Esophagus muscularis mucosa (tissue), 4 donors: ENCODE measurements at regions not wholly inside any gene's neighbourhood (a gene's known extent, or its start where the extent isn't known, plus 50 kb on each side); places are given as distances from the start of the nearest gene placed in this dataset.
A peak's percentile ranks its signal among the peaks of the same experiment; 100 is the strongest.

Experiments used
- DNase-seq: peaks from one replicate; pipeline ENCODE4 v3.0.0-alpha.2; 2017; ENCODE audit errors: extremely low spot score
- H3K27ac ChIP-seq, 4 donors: fragments of 200-600 bp; sonication (generic); replicated peaks in 1 of 4; 1 replicate in 3 of 4; 2 replicates in 1 of 4; pipeline ENCODE4 v1.5.1; 2016 to 2019; ENCODE audit warnings: mild to moderate bottlenecking in 1 of 4
- H3K27me3 ChIP-seq, 4 donors: fragments of 200-600 bp; sonication (generic); one replicate each; pipeline versions ENCODE4 v1.5.1 to v1.6.0; 2016 to 2019
- H3K36me3 ChIP-seq, 4 donors: fragments of 200-600 bp; sonication (generic); one replicate each; pipeline ENCODE4 v1.5.1; 2016 to 2019
- H3K4me1 ChIP-seq, 4 donors: fragments of 200-600 bp; sonication (generic); one replicate each; pipeline ENCODE4 v1.5.1; 2016 to 2019
- H3K4me3 ChIP-seq, 4 donors: fragments of 200-600 bp; sonication (generic); 1 replicate in 2 of 4; 2 replicates in 2 of 4; pipeline ENCODE4 v1.5.1; 2016 to 2019; ENCODE audit warnings: mild to moderate bottlenecking in 4 of 4, moderate library complexity in 1 of 4
- H3K9me3 ChIP-seq, 4 donors: fragments of 200-600 bp; sonication (generic); 1 replicate in 3 of 4; 2 replicates in 1 of 4; pipeline ENCODE4 v1.5.1; 2016 to 2019
- EP300 ChIP-seq: sonication (generic); formaldehyde crosslinking; IDR thresholded peaks from one replicate; pipeline ENCODE4 v1.6.1; 2017; ENCODE audit warnings: antibody characterized with exemption
- POLR2A ChIP-seq: fragments of 450-650 bp; IDR thresholded peaks from one replicate; pipeline ENCODE4 v1.6.1; 2017; ENCODE audit warnings: antibody characterized with exemption, moderate library complexity, mild to moderate bottlenecking, low read depth
- POLR2AphosphoS5 ChIP-seq, 2 donors: sonication (generic); formaldehyde crosslinking; IDR thresholded peaks; one replicate each; pipeline ENCODE4 v1.6.1; 2017; ENCODE audit warnings: antibody characterized with exemption in 2 of 2
- WGBS: methylation state at CpG from one replicate; pipeline ENCODE4 v1.1.5; 2018; 5-methylcytosine and 5-hydroxymethylcytosine counted together
- intact Hi-C: fragments of 100-400 bp; cut with DNase I; formaldehyde crosslinking; loops from one replicate; pipeline ENCODE4 v1.15.1; 2023
- TF ChIP-seq, protein P1 (sequence below), 3 experiments: fragments of 200-600 bp in 2 of 3; fragments of 450-650 bp in 1 of 3; sonication (generic) in 2 of 3; IDR thresholded peaks; one replicate each; pipeline ENCODE4 v1.5.1; 2017 to 2019; ENCODE audit warnings: antibody characterized with exemption in 3 of 3, mild to moderate bottlenecking in 2 of 3, moderate library complexity in 1 of 3

DNA sequence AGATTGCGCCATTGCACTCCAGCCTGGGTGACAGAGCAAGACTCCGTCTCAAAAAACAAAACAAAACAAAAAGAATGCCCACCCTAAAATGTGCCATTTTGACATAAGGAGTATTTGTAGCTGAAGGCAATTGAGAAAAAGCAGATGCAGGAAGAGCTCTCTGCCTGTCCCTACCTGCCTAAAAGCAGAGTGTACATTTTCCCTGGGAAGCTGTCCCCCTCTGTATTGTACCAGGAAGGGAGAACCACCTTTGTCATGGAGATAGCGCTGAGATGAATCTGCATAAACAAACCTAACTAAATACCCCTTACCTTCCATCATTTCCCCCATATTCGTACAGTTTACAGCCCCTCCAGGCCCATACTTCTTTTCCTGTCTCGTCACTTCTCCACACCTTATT is 94.4 kb upstream of the SLC45A1 start:
- Histone ChIP-seq H3K27me3 (no peaks in the 10 kb centered on the region), H3K9me3 (no peaks in the 10 kb centered on the region), H3K27ac (no peak overlapping the region), H3K4me3 (no peak overlapping the region), H3K36me3 (no peaks in the 10 kb centered on the region), H3K4me1 (peaks cover 0 to 7% (median 4%) of the 10 kb centered on the region in 4 donors)
- intact Hi-C loops: no loop called here
- 92% methylated on average over 5 of the region's 5 CpGs for WGBS
- no peak for DNase-seq
- TF ChIP-seq POLR2AphosphoS5 (IDR thresholded peaks at IDR 0.05) (no peak), EP300 (no peak)
- TF ChIP-seq, protein P1, sequence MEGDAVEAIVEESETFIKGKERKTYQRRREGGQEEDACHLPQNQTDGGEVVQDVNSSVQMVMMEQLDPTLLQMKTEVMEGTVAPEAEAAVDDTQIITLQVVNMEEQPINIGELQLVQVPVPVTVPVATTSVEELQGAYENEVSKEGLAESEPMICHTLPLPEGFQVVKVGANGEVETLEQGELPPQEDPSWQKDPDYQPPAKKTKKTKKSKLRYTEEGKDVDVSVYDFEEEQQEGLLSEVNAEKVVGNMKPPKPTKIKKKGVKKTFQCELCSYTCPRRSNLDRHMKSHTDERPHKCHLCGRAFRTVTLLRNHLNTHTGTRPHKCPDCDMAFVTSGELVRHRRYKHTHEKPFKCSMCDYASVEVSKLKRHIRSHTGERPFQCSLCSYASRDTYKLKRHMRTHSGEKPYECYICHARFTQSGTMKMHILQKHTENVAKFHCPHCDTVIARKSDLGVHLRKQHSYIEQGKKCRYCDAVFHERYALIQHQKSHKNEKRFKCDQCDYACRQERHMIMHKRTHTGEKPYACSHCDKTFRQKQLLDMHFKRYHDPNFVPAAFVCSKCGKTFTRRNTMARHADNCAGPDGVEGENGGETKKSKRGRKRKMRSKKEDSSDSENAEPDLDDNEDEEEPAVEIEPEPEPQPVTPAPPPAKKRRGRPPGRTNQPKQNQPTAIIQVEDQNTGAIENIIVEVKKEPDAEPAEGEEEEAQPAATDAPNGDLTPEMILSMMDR (IDR thresholded peaks at IDR 0.05): no peak

DNA sequence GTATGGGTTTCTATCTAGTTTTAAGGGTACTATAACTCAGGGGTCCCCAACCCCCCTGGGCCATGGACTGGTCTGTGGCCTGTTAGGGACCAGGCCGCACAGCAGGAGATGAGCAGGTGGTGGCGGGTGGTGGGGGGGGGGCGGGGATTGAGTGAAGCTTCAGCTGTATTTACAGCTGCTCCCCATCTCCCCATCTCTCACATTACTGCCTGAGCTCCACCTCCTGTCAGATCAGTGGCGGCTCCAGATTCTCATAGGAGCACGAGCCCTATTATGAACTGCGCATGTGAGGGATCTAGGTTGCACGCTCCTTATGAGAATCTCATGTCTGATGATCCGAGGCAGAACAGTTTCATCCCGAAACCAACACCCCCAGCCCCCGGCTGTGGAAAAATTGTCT is 95.1 kb upstream of the SLC45A1 start:
- no peak overlapping the region for H3K4me3 ChIP-seq
- intact Hi-C loops: no loop called here
- DNase-seq: no peak
- peaks cover under 1 to 15% (median 11%) of the 10 kb centered on the region in 4 donors for H3K4me1 ChIP-seq
- TF ChIP-seq POLR2AphosphoS5 (IDR thresholded peaks at IDR 0.05): no peak
- TF ChIP-seq, protein P1 (IDR thresholded peaks at IDR 0.05): no peak
- TF ChIP-seq POLR2A: no peak
- TF ChIP-seq EP300: no peak
- H3K27ac ChIP-seq: no peak overlapping the region
- H3K27me3 ChIP-seq: no peaks in the 10 kb centered on the region
- WGBS: 93% methylated on average over 9 of the region's 10 CpGs
- H3K36me3 ChIP-seq: no peaks in the 10 kb centered on the region
- H3K9me3 ChIP-seq: no peaks in the 10 kb centered on the region

DNA sequence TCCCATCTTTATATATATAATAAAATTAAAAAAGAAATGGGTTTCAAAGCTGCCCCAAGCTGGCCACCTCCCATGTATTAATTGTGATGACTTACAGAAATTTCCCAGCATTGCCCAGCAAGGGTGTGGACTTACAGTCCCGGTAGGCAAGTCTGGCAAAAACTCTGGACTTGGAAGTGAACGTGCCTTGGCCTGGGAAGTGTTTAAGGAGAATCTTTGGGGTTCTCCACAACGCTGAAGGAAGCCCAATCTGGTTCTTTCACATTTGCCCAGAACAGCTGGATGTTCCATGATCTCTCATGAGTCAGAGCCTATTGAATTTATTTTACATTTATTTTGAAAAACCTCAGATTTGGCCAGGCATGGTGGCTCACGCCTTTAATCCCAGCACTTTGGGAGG is 98.4 kb upstream of the SLC45A1 start:
- WGBS: 70% methylated on average over 4 of the region's 4 CpGs

DNA sequence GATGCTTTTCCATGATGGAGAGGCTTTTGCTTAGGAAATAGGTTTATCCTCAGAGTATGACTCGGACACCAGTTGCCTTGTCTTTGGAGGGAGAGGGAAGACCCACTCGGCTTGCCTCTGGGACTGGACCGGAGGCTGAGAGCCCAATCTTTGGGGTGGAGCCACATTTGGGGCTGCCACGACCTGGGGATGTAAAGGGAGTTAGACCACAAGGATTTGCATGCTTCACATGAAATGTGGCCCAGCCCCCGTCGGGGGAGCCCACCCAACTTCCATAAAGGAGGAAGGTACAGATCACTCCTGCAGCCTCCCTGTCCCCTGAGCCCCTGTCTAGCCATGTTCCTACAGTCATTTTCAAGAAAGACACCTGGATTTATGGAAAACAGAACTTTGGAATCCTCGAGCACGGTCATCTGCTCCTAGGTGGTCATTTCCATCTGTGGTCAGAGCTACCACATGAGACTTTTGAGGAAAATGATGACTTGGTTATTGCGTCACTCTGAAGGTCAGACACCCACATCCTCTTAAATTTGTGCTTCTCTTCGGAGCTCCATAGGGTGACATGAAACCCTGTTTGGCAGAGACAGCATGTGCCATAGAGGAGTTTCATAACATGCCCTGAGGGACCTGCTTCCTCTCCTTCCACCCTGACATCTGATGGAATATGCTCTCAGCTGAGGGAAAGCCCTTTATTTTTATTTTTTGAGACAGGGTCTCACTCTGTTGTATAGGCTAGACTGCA is 99.4 kb upstream of the SLC45A1 start:
- no peak for DNase-seq
- no peaks in the 10 kb centered on the region for H3K27me3 ChIP-seq
- peaks cover 12 to 55% (median 49%) of the 10 kb centered on the region in 4 donors for H3K4me1 ChIP-seq
- no peaks in the 10 kb centered on the region for H3K9me3 ChIP-seq
- 78% methylated on average over 9 of the region's 10 CpGs for WGBS
- intact Hi-C loops: no loop called here
- no peaks in the 10 kb centered on the region for H3K36me3 ChIP-seq
- TF ChIP-seq POLR2AphosphoS5 (IDR thresholded peaks at IDR 0.05) (peak in 1 of 2 donors; percentile 22), EP300 (no peak)
- H3K4me3 ChIP-seq: no peak overlapping the region
- H3K27ac ChIP-seq: peak overlapping the region in 2 of 4 donors; percentile 3 to 83

More for the DNA sequence above, 98.4 kb upstream of the SLC45A1 start:
- Histone ChIP-seq H3K36me3 (no peaks in the 10 kb centered on the region), H3K27me3 (no peaks in the 10 kb centered on the region), H3K9me3 (no peaks in the 10 kb centered on the region), H3K4me3 (no peak overlapping the region), H3K4me1 (peaks cover 12 to 47% (median 42%) of the 10 kb centered on the region in 4 donors), H3K27ac (no peak overlapping the region)
- DNase-seq: no peak
- intact Hi-C loops: no loop called here
- TF ChIP-seq, protein P1 (IDR thresholded peaks at IDR 0.05): no peak
- TF ChIP-seq EP300: no peak
- no peak for TF ChIP-seq POLR2AphosphoS5 (IDR thresholded peaks at IDR 0.05)
- TF ChIP-seq POLR2A: no peak

DNA sequence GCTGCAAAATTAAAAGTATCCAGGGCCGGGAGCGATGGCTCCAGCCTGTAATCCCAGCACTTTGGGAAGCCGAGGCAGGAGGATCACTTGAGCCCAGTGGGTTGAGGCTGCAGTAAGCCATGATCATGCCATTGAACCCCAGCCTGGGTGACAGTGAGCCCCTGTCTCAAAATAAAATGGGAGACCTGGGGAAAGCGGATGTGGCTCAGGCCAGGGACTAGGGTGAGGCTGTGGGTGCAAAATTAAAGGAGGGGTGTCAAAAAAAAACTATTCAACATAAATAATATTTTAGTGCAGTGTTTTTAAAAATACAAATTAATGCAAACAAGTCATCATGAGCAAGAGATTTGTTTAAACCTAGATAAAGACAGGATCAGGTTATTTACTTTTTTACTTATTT is 100.1 kb upstream of the SLC45A1 start:
- no peaks in the 10 kb centered on the region for H3K9me3 ChIP-seq
- no peak for DNase-seq
- intact Hi-C loops: no loop called here
- TF ChIP-seq, protein P1 (IDR thresholded peaks at IDR 0.05): no peak
- TF ChIP-seq EP300 (no peak), POLR2AphosphoS5 (IDR thresholded peaks at IDR 0.05) (no peak), POLR2A (no peak)
- H3K4me3 ChIP-seq: peak overlapping the region; percentile 52 to 58 (median 54)
- no peaks in the 10 kb centered on the region for H3K36me3 ChIP-seq
- H3K27me3 ChIP-seq: no peaks in the 10 kb centered on the region
- peak overlapping the region; percentile 81 to 83 (median 83) for H3K27ac ChIP-seq
- peaks cover 12 to 56% (median 50%) of the 10 kb centered on the region in 4 donors for H3K4me1 ChIP-seq
- WGBS: 99% methylated on average over 4 of the region's 4 CpGs
